A673 (cell line): ENCODE measurements at regions not wholly inside any gene's neighbourhood (a gene's known extent, or its start where the extent isn't known, plus 50 kb on each side); places are given as distances from the start of the nearest gene placed in this dataset.

Experiments
- BruUV-seq: library from RNA; stranded (reverse); fragments of 400-500 nt; replicated peaks from 2 replicates; lab custom pipeline; 2021; lab: Mats Ljungman, UMichigan
- CTCF ChIA-PET: fragments of 300-600 bp; sonication (Branson Sonifier 250); formaldehyde crosslinking; loops from one replicate; lab custom pipeline; 2022; ENCODE audit warnings: antibody characterized with exemption; lab: Charles Lee
- POLR2A ChIA-PET: fragments of 300-600 bp; sonication (Branson Sonifier 250); formaldehyde crosslinking; loops from one replicate; lab custom pipeline; 2022; ENCODE audit warnings: antibody characterized with exemption; ENCODE audit not compliant: low non-redundant PET; lab: Charles Lee
- DNase-seq: peaks from one replicate; pipeline ENCODE4 v3.0.0-alpha.2; 2015; ENCODE audit warnings: low spot score
- H3K27ac ChIP-seq: fragments of 200-600 bp; sonication (generic); 2 replicates; pipeline ENCODE4 v1.5.1; 2016; ENCODE audit warnings: mixed run types, low read depth, mild to moderate bottlenecking, mixed read lengths, antibody characterized with exemption, low read length; ENCODE audit not compliant: poor library complexity, severe bottlenecking
- H3K27me3 ChIP-seq: fragments of 200-600 bp; sonication (generic); replicated peaks from 2 replicates; pipeline ENCODE4 v1.6.1; 2017; ENCODE audit warnings: mixed run types, low read depth, mild to moderate bottlenecking, mixed read lengths, antibody characterized with exemption, low read length; ENCODE audit not compliant: insufficient read depth, poor library complexity
- H3K36me3 ChIP-seq: fragments of 200-600 bp; sonication (generic); 2 replicates; pipeline ENCODE4 v1.6.1; 2016; ENCODE audit warnings: mixed run types, mild to moderate bottlenecking, mixed read lengths, antibody characterized with exemption, low read length; ENCODE audit not compliant: insufficient read depth, poor library complexity, severe bottlenecking
- H3K4me1 ChIP-seq: fragments of 200-600 bp; sonication (generic); 2 replicates; pipeline ENCODE4 v1.6.1; 2017; ENCODE audit warnings: mixed run types, mild to moderate bottlenecking, mixed read lengths, antibody characterized with exemption, low read length; ENCODE audit not compliant: insufficient read depth, poor library complexity, severe bottlenecking
- H3K4me3 ChIP-seq: fragments of 200-600 bp; sonication (generic); 2 replicates; pipeline ENCODE4 v1.5.1; 2016; ENCODE audit warnings: low read depth, mixed run types, mild to moderate bottlenecking, mixed read lengths, low read length; ENCODE audit not compliant: poor library complexity, severe bottlenecking
- H3K9me3 ChIP-seq: fragments of 200-600 bp; sonication (generic); 2 replicates; pipeline ENCODE4 v1.6.1; 2016; ENCODE audit warnings: mixed run types, low read depth, mild to moderate bottlenecking, mixed read lengths, antibody characterized with exemption, low read length; ENCODE audit not compliant: poor library complexity, severe bottlenecking
- CTCF ChIP-seq: fragments of 300-800, 200-600 bp; sonication (generic); conservative IDR thresholded peaks from 2 replicates; pipeline ENCODE4 v1.5.1; 2017; ENCODE audit warnings: low read depth, mild to moderate bottlenecking, antibody characterized with exemption, low read length, moderate library complexity, mixed read lengths
- EZH2 ChIP-seq: fragments of 200-600 bp; sonication (generic); IDR thresholded peaks from 2 replicates; pipeline ENCODE4 v1.6.1; 2017; ENCODE audit warnings: borderline replicate concordance, low read depth, mild to moderate bottlenecking, mixed read lengths, antibody characterized with exemption, low read length; ENCODE audit not compliant: poor library complexity, severe bottlenecking
- intact Hi-C: fragments of 100-400 bp; cut with micrococcal nuclease; formaldehyde crosslinking; loops from one replicate; pipeline ENCODE4 v1.10.0; 2022; ENCODE audit not compliant: unreplicated experiment

- intact Hi-C loops = no loop called here
- H3K36me3 ChIP-seq = no peaks in the 10 kb centered on the region
- no TSS peak for BruUV-seq
- DNase-seq = no peak
- ChIA-PET POLR2A (no interaction called here), CTCF (no interaction called here)
- no peak overlapping the region for H3K4me3 ChIP-seq
- no peak for TF ChIP-seq CTCF
- TF ChIP-seq EZH2 = no peak
- H3K27ac ChIP-seq = no peak overlapping the region
- peaks cover 4% of the 10 kb centered on the region for H3K4me1 ChIP-seq
- H3K9me3 ChIP-seq = no peaks in the 10 kb centered on the region
- H3K27me3 ChIP-seq = no peaks in the 10 kb centered on the region
Observed at GRCh38 chr7:24231493-24231892, 52.5 kb upstream of the NPY start.

- intact Hi-C loops = no loop called here
- Histone ChIP-seq H3K27ac (no peak overlapping the region), H3K36me3 (no peaks in the 10 kb centered on the region), H3K4me3 (no peak overlapping the region), H3K27me3 (no peaks in the 10 kb centered on the region), H3K4me1 (peaks cover 4% of the 10 kb centered on the region), H3K9me3 (no peaks in the 10 kb centered on the region)
- ChIA-PET CTCF (interaction anchor here (0.5 kb wide), 1 partner anchor 713 kb away, joined by 3 read pairs; no protein-coding TSS in a partner anchor), POLR2A (no interaction called here)
- no TSS peak for BruUV-seq
- no peak for DNase-seq
- TF ChIP-seq CTCF (no peak), EZH2 (no peak)
Observed at GRCh38 chr7:24233386-24233785, 50.6 kb upstream of the NPY start.
